Stimulated activated naive CD8-positive, alpha-beta T cell treated with anti-CD3 and anti-CD28 coated beads, Interleukin-15, amount 100 ng/mL, for 72 hours (primary cell): ENCODE measurements at regions not wholly inside any gene's neighbourhood (a gene's known extent, or its start where the extent isn't known, plus 50 kb on each side); places are given as distances from the start of the nearest gene placed in this dataset.
"Not testable (repeated sequence)": the region's sequence is repeated elsewhere in the genome, so short reads cannot be mapped to it uniquely, and the experiment has no call there.

Experiments used
- ATAC-seq: fragments of 150-1000 bp; cut with Tn5 transposase; 2 replicates; pipeline ENCODE4 v1.10.0; 2021; ENCODE audit warnings: mild to moderate bottlenecking, moderate library complexity
- DNase-seq, 2 donors: peaks; one replicate each; pipeline ENCODE4 v3.0.0; 2021 to 2022
- H3K27ac Mint-ChIP-seq, 2 donors: one replicate each; pipeline ENCODE4 v1.8.0; 2022; ENCODE audit warnings: mild to moderate bottlenecking in 2 of 2, mixed read lengths in 2 of 2, moderate library complexity in 2 of 2
- H3K27me3 Mint-ChIP-seq: one replicate; pipeline ENCODE4 v1.8.0; 2022; ENCODE audit warnings: mixed read lengths
- H3K4me1 Mint-ChIP-seq: one replicate; pipeline ENCODE4 v1.8.0; 2022; ENCODE audit warnings: mild to moderate bottlenecking, mixed read lengths
- H3K4me3 Mint-ChIP-seq, 2 donors: one replicate each; pipeline ENCODE4 v1.8.0; 2022; ENCODE audit warnings: mild to moderate bottlenecking in 2 of 2, mixed read lengths in 2 of 2, moderate library complexity in 1 of 2
- H3K9me3 Mint-ChIP-seq, 2 donors: one replicate each; pipeline ENCODE4 v1.8.0; 2022; ENCODE audit warnings: mixed read lengths in 2 of 2

DNA sequence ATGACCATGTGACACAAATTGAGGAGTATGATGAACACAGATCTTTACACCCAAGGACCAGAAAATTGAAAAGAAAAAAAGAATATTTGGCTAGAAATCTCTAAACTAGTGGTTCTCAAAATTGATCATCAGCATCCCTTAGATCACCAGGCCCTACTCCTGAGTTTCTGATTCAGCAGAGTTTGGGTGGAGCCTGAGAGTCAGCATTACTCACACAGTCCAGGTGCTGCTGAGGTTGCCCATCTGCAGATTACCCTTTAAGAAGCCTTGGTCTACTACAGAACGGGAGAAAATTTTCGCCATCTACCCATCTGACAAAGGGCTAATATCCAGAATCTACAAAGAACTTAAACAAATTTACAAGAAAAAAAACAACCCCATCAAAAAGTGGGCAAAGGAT lies 182.8 kb downstream of the MOSPD2 start:
- Mint-ChIP-seq H3K9me3 (peaks cover 0 to 11% of the 10 kb centered on the region in 2 donors), H3K4me3 (no peak overlapping the region), H3K4me1 (no peaks in the 10 kb centered on the region), H3K27me3 (peaks cover 8% of the 10 kb centered on the region), H3K27ac (no peak overlapping the region)
- DNase-seq (no peak), ATAC-seq (no peak)

DNA sequence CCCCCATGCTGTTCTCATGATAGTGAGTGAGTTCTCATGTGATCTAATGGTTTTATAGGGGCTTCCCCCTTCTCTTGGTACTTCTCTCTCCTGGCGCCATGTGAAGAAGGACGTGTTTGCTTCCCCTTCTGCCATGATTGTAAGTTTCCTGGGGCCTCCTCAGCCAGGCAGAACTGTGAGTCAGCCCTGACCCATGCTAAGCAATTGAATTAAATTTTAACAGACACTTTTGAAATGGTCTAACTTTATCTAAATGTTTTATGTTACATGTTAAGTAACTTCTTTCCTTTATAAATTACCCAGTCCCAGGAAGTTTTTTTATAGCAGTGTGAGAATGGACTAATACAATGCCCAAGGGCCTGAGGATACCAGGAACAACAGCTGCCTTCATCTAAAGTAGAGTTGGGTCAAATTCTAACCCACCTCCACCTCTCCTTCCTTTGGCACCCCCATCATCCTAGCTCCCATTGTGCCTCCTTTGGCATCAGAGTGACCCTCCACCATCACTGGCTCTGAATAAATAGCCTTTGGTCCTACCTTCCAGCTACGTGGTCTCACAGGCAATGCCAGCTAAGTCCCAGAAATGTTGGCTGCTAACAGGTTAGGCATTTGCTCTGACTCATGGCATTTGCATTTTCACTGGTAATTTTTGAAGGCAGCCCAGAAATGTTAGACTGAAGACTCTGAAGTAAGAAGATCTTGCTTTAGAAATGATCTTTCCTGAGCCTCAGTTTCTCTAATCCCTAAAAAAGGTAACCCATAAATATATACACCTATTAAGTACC lies 182.1 kb downstream of the MOSPD2 start:
- no peak for DNase-seq
- Mint-ChIP-seq H3K4me1 (no peaks in the 10 kb centered on the region), H3K27ac (no peak overlapping the region), H3K4me3 (no peak overlapping the region), H3K9me3 (peaks cover 0 to 11% of the 10 kb centered on the region in 2 donors), H3K27me3 (peaks cover 8% of the 10 kb centered on the region)
- no peak for ATAC-seq

DNA sequence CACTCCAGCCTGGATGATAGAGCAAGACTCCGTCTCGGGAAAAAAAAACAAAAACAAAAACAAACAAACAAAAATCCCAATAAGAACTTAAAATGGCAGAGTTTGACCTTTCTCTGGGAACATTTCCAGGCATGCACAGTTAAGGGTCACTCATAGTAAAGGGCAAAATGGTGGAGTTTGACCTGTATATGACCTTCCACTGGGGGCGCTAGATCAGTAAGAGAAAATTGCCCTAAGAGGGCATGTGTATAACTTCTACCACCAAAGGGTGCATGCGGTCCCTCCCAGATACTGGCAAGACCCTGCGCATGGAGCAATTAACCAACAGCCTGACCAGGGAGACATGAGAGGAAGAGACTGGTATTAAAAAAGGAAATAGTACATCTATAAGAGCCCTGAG lies 177.2 kb downstream of the MOSPD2 start:
- Mint-ChIP-seq H3K4me3 (no peak overlapping the region), H3K4me1 (no peaks in the 10 kb centered on the region), H3K9me3 (peaks cover 0 to 7% of the 10 kb centered on the region in 2 donors), H3K27ac (no peak overlapping the region), H3K27me3 (peaks cover 8% of the 10 kb centered on the region)
- DNase-seq (no peak), ATAC-seq (no peak)

DNA sequence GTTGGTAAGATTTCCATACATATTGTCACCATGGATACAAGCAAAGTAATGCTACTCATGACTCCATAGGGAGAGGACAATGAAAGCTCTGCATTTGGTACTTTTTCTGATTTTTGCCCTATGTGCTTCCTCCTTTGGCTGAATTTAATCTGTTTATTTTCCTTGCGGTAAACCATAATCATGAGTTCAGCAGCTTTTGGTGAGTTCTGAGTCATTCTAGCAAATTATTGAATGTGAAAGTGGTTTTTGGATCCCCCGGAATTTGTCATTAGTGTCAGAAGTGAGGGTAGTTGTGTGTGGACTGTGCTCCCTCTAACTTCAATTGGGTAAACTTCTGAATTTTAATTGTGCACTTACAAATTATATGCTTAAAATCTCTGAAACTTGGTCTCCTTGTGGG lies 170.3 kb downstream of the MOSPD2 start:
- Mint-ChIP-seq H3K9me3 (no peaks in the 10 kb centered on the region), H3K4me3 (no peak overlapping the region), H3K4me1 (no peaks in the 10 kb centered on the region), H3K27ac (no peak overlapping the region), H3K27me3 (no peaks in the 10 kb centered on the region)
- no peak for DNase-seq
- ATAC-seq: no peak

DNA sequence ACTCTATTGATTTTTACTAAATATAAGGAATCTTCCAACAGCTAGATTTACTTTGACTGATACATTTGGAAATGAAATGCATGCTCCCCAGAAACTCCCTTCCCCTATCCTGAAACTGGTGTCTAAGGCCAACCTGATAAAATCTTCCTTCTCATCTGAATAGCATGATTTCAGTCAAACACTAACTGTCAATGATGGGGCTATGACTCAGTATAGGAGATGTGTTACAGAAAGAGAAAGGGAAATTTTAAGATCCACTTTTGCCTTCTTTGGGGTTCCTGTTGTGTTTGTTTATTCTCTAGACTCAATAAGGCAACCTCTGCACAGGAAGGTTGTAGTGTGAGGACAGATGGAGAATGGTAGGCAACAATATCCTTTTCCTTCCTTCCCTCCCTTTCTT lies 160.7 kb downstream of the MOSPD2 start:
- Mint-ChIP-seq H3K4me3 (no peak overlapping the region), H3K4me1 (no peaks in the 10 kb centered on the region), H3K9me3 (no peaks in the 10 kb centered on the region), H3K27me3 (no peaks in the 10 kb centered on the region), H3K27ac (no peak overlapping the region)
- ATAC-seq (peak; percentile 39), DNase-seq (no peak)

DNA sequence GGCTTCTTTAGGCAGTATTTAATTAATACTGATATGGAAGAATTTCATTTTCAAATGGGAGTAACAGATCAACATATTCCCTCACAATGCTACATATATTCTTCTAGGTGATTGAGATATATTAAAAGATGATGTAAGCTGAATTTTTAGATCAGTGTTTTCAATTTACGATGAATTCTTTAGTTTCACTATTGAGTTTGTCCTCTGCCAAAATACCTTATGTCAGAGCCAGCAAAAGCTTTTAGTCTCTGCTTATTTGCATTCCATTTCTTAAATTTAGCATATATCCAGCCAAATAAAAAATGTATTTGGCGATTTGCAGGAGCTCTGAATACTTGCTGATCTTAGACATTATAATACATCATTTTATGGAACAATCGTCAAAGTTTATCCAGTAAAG lies 144.3 kb downstream of the MOSPD2 start:
- H3K27ac Mint-ChIP-seq: no peak overlapping the region
- H3K27me3 Mint-ChIP-seq: no peaks in the 10 kb centered on the region
- no peaks in the 10 kb centered on the region for H3K4me1 Mint-ChIP-seq
- DNase-seq (no peak), ATAC-seq (no peak)
- no peak overlapping the region for H3K4me3 Mint-ChIP-seq
- no peaks in the 10 kb centered on the region for H3K9me3 Mint-ChIP-seq

DNA sequence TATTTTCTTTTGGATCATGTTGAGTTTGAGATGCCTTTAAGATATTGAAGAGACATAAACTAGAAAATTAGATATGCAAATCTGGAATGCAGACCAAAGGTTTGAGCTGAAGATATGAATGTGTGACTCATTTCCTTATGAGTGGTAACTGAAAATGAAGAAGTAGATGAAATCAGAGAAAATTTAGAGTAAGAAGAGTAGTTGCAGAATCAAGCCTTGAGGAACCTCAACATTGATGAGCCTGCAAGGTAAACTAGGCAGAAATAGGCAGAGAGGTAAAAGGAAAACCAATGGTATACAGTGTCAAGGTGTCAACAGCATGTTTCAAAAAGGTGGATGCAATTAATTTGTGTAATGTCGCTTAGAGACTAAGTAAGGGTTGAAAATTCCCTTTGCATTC lies 142.8 kb downstream of the MOSPD2 start:
- H3K27me3 Mint-ChIP-seq: no peaks in the 10 kb centered on the region
- H3K9me3 Mint-ChIP-seq: no peaks in the 10 kb centered on the region
- ATAC-seq: no peak
- no peak overlapping the region for H3K27ac Mint-ChIP-seq
- H3K4me3 Mint-ChIP-seq: no peak overlapping the region
- H3K4me1 Mint-ChIP-seq: no peaks in the 10 kb centered on the region
- no peak for DNase-seq

DNA sequence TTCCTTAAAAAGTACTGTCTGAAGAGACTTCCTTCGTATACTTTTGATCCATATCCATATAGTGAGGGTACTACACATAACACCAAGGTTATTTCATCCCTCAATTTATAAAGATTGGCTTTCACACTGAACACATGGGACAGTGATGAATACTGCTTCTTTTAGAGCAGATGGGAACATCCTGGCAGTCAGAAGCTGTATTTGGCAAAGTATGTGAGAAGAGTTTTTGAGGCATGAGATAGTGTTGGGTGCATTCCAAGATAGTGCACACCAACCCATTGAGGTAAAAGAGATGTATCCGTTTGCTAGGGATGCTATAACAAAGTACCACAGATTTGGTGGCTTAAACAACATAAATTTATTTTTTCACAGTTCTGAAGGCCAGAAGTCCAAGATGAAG lies 141.1 kb downstream of the MOSPD2 start:
- no peak for ATAC-seq
- no peak for DNase-seq
- Mint-ChIP-seq H3K4me1 (no peaks in the 10 kb centered on the region), H3K27me3 (no peaks in the 10 kb centered on the region), H3K27ac (no peak overlapping the region), H3K9me3 (no peaks in the 10 kb centered on the region), H3K4me3 (no peak overlapping the region)

DNA sequence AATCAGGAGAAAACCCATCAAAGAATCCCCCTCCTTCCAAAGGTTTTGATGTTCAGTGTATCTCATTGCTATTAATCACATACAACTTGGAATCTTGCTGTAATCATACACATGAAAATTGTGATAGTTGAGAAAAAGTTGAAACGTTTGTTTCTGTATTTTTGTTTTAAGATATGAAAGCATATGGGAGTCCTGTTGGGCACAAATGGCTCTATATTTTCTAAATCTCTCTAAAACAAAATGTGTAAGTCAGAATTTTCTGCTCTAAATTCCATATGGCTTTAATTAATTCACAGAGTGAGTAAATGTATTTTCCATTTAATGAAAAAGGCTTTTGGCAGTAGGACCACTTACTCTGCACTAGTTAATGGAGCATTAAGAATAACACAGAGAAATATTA lies 140.2 kb downstream of the MOSPD2 start:
- no peaks in the 10 kb centered on the region for H3K4me1 Mint-ChIP-seq
- H3K27ac Mint-ChIP-seq: no peak overlapping the region
- no peak overlapping the region for H3K4me3 Mint-ChIP-seq
- ATAC-seq (no peak), DNase-seq (no peak)
- H3K9me3 Mint-ChIP-seq: no peaks in the 10 kb centered on the region
- H3K27me3 Mint-ChIP-seq: no peaks in the 10 kb centered on the region

DNA sequence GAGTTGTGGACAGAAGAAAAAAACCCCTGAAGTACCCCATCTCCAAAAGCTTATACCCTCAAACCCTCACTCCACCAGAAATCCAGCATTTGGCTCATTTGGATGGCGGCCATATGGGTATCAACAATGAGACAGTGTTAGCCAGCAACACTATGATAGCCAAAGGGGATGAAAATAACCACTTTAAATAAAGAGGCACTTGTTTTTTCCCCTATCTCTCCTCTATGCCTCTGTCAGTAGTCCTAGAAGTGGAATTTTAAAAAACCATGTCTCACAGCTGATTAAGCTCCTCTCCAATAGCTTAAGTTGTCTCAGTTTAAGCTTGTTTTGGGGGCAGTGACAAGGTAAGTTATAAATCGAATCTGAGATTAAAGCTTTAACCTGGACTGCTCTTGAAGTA lies 124.0 kb downstream of the MOSPD2 start:
- Mint-ChIP-seq H3K27ac (no peak overlapping the region), H3K4me1 (no peaks in the 10 kb centered on the region), H3K27me3 (no peaks in the 10 kb centered on the region), H3K4me3 (no peak overlapping the region), H3K9me3 (no peaks in the 10 kb centered on the region)
- ATAC-seq (no peak), DNase-seq (no peak)

DNA sequence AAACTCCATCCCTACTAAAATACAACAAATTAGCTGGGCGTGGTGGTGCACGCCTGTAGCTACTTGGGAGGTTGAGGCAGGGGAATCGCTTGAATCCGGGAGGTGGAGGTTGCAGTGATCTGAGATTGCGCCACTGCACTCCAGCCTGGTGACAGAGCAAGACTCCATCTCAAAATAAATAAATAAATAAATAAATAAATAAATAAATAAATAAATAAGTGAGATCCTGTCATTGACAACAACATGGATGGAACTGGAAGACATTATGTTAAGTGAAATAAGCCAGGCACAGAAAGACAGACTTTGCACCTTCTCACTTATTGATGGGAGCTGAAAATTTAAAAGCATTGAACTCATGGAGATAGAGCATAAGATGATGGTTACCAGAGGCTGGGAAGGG lies 111.2 kb downstream of the MOSPD2 start:
- H3K27ac Mint-ChIP-seq, H3K4me3 Mint-ChIP-seq, H3K27me3 Mint-ChIP-seq, ATAC-seq, DNase-seq, H3K9me3 Mint-ChIP-seq, H3K4me1 Mint-ChIP-seq: not testable (repeated sequence)
